A549 (cell line): ENCODE measurements at regions not wholly inside any gene's neighbourhood (a gene's known extent, or its start where the extent isn't known, plus 50 kb on each side); places are given as distances from the start of the nearest gene placed in this dataset.

Experiments
- CBX8 ChIP-seq: fragments of 200-600 bp; sonication (generic); IDR thresholded peaks from 2 replicates; pipeline ENCODE4 v1.6.1; 2016
- CEBPB ChIP-seq, 2 experiments: fragments of >200 bp in 1 of 2; sonication (Bioruptor Twin) in 1 of 2; formaldehyde crosslinking in 1 of 2; IDR thresholded peaks; 2 replicates each; pipeline ENCODE4 v1.6.1; 2012 to 2016
- JUN ChIP-seq, 2 experiments: fragments of >200 bp; sonication (Bioruptor Twin); formaldehyde crosslinking; IDR thresholded peaks; 2 replicates in 1 of 2; 3 replicates in 1 of 2; pipeline ENCODE4 v1.6.1; 2016 to 2017
- KDM1A ChIP-seq: fragments of 200-600 bp; sonication (generic); IDR thresholded peaks from 2 replicates; pipeline ENCODE4 v1.6.1; 2016; ENCODE audit warnings: low read depth, mild to moderate bottlenecking
- POLR2A ChIP-seq: IDR thresholded peaks from 2 replicates; pipeline ENCODE4 v1.6.1; 2012; ENCODE audit warnings: mild to moderate bottlenecking, low read length
- ZFP36 ChIP-seq: fragments of 450-650 bp; IDR thresholded peaks from 2 replicates; pipeline ENCODE4 v1.6.1; 2014; ENCODE audit warnings: borderline replicate concordance; ENCODE audit not compliant: partially characterized antibody
- TF ChIP-seq, protein P1 (sequence below): IDR thresholded peaks from 2 replicates; pipeline ENCODE4 v1.6.1; 2012; ENCODE audit warnings: low read depth, borderline replicate concordance
- TF ChIP-seq, protein P2 (sequence below): fragments of >200 bp; sonication (Bioruptor Twin); formaldehyde crosslinking; IDR thresholded peaks from 3 replicates; pipeline ENCODE4 v1.5.1; 2016
- TF ChIP-seq, protein P3 (sequence below): fragments of 150-350 bp; IDR thresholded peaks from 2 replicates; pipeline ENCODE4 v1.6.1; 2014; ENCODE audit warnings: low read depth, mild to moderate bottlenecking, low read length
- TF ChIP-seq, protein P4 (sequence below): fragments of >200 bp; sonication (Bioruptor Twin); formaldehyde crosslinking; IDR thresholded peaks from 2 replicates; pipeline ENCODE4 v1.6.1; 2016

DNA sequence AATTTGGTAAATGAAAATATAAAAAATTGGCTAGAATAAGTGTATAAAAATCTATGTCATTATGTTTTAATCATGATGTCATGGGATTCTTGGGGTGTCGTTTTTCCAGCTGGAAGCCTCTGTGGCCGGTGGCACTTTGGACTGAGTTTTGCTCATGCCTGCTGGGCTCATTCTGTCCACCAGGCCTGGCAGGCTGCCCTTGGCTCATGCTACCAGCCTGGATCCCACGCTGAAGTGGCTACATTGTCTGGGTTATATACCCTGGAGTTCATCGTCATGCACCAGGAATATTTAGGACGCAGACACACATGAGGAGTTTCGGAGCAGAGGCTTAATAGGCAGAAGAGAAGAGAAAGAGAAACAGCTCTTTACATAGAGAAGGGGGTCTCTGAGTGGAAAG lies 1913.7 kb upstream of the WWC1 start:
- TF ChIP-seq JUN (IDR thresholded peaks at IDR 0.05) (no peak), POLR2A (no peak), KDM1A (no peak), CEBPB (IDR thresholded peaks at IDR 0.05) (no peak), CBX8 (no peak), ZFP36 (no peak)
- TF ChIP-seq, protein P1, sequence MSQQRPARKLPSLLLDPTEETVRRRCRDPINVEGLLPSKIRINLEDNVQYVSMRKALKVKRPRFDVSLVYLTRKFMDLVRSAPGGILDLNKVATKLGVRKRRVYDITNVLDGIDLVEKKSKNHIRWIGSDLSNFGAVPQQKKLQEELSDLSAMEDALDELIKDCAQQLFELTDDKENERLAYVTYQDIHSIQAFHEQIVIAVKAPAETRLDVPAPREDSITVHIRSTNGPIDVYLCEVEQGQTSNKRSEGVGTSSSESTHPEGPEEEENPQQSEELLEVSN = no peak
- TF ChIP-seq, protein P2, sequence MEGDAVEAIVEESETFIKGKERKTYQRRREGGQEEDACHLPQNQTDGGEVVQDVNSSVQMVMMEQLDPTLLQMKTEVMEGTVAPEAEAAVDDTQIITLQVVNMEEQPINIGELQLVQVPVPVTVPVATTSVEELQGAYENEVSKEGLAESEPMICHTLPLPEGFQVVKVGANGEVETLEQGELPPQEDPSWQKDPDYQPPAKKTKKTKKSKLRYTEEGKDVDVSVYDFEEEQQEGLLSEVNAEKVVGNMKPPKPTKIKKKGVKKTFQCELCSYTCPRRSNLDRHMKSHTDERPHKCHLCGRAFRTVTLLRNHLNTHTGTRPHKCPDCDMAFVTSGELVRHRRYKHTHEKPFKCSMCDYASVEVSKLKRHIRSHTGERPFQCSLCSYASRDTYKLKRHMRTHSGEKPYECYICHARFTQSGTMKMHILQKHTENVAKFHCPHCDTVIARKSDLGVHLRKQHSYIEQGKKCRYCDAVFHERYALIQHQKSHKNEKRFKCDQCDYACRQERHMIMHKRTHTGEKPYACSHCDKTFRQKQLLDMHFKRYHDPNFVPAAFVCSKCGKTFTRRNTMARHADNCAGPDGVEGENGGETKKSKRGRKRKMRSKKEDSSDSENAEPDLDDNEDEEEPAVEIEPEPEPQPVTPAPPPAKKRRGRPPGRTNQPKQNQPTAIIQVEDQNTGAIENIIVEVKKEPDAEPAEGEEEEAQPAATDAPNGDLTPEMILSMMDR = no peak
- TF ChIP-seq, protein P3, sequence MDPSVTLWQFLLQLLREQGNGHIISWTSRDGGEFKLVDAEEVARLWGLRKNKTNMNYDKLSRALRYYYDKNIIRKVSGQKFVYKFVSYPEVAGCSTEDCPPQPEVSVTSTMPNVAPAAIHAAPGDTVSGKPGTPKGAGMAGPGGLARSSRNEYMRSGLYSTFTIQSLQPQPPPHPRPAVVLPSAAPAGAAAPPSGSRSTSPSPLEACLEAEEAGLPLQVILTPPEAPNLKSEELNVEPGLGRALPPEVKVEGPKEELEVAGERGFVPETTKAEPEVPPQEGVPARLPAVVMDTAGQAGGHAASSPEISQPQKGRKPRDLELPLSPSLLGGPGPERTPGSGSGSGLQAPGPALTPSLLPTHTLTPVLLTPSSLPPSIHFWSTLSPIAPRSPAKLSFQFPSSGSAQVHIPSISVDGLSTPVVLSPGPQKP = no peak
- TF ChIP-seq, protein P4, sequence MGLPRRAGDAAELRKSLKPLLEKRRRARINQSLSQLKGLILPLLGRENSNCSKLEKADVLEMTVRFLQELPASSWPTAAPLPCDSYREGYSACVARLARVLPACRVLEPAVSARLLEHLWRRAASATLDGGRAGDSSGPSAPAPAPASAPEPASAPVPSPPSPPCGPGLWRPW = no peak
